GM12864 (cell line): ENCODE measurements at regions not wholly inside any gene's neighbourhood (a gene's known extent, or its start where the extent isn't known, plus 50 kb on each side); places are given as distances from the start of the nearest gene placed in this dataset.

Experiments used
- DNase-seq: peaks from one replicate; pipeline ENCODE4 v3.0.0-alpha.2; 2011; ENCODE audit warnings: low read depth
- H3K4me3 ChIP-seq: 2 replicates; pipeline ENCODE4 v1.5.1; 2011; ENCODE audit warnings: mild to moderate bottlenecking, low read depth, low read length, control low read depth
- TF ChIP-seq, protein P1 (sequence below): IDR thresholded peaks from 2 replicates; pipeline ENCODE4 v1.5.1; 2011; ENCODE audit warnings: low read depth, mild to moderate bottlenecking, moderate library complexity, low read length, control low read depth, inconsistent platforms; ENCODE audit errors: missing control alignments

DNA sequence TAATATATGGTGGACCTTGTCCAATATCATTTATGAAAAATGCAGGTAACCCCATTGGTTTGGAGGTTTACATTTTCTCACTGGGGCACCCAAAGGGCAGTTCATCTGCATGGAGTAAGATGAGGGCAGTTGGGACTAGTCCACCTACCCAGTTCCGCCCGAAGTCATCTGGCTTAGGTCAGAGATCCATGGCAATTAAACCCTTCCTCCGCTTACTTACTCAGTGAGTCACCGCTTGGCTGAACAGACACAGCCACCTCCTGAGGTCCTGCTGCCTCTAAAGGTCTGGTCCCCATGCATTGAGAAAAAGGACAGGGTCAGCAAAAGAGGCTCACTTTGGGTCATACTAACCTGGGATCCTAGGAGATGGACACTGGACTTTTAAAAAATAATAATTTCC is 102.9 kb upstream of the PRL start:
- no peak overlapping the region for H3K4me3 ChIP-seq
- TF ChIP-seq, protein P1, sequence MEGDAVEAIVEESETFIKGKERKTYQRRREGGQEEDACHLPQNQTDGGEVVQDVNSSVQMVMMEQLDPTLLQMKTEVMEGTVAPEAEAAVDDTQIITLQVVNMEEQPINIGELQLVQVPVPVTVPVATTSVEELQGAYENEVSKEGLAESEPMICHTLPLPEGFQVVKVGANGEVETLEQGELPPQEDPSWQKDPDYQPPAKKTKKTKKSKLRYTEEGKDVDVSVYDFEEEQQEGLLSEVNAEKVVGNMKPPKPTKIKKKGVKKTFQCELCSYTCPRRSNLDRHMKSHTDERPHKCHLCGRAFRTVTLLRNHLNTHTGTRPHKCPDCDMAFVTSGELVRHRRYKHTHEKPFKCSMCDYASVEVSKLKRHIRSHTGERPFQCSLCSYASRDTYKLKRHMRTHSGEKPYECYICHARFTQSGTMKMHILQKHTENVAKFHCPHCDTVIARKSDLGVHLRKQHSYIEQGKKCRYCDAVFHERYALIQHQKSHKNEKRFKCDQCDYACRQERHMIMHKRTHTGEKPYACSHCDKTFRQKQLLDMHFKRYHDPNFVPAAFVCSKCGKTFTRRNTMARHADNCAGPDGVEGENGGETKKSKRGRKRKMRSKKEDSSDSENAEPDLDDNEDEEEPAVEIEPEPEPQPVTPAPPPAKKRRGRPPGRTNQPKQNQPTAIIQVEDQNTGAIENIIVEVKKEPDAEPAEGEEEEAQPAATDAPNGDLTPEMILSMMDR, result no peak
- DNase-seq, result no peak

DNA sequence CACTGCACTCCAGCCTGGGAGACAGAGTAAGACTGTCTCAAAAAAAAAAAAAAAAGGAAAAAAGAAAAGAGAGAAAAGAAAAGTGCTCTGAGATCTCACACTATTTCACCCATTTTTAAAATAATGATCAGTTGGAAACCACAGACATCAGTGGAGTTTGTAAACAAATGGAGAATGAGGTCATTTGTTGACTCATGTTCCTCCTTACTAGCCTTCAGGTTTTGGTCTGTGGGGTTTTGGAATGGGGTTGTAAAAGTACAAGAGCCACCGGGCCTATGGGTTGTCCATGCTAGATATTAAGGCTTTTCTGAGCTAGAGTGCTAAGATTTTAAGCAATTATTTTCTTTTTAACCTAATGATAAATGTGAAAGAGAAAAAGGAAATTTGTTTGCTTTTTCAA is 104.4 kb upstream of the PRL start:
- DNase-seq, result no peak
- TF ChIP-seq, protein P1, result no peak
- H3K4me3 ChIP-seq, result no peak overlapping the region

DNA sequence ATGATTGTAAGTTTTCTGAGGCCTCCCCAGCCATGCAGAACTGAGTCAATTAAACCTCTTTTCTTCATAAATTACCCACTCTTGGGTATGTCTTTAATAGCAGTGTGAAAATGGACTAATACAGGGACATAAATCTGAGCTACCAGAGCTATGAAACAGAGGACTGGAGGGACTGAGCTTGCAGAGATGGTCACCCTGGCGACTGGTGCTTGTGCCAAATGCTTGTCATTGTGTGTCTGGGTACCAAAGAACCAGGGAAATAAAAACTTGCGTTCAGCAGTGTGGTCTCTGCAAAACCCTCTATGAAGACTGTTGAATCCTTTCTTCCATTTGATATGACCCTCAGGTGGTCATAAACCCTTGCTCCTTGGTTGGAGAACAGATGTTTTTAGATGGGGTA is 105.1 kb upstream of the PRL start:
- TF ChIP-seq, protein P1, result no peak
- DNase-seq, result no peak
- H3K4me3 ChIP-seq, result no peak overlapping the region

DNA sequence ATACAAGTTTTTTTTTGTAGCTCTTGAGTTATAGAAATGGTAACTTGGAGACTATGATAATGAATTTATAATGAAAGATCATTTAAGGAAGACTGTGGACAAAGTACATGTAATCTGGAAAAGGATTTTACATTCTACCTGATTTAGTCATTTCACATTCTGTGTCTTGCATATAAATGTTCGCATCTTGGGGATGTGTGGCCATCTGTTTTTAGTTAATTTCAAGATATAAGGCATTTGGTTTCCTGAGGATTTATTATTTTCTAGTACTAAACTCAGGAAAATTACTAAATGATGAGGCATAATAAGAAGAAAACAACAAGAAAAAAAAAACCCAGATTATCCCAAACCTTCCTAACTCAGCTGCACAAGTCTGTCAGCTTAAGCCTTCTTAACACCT is 112.7 kb upstream of the PRL start:
- H3K4me3 ChIP-seq, result no peak overlapping the region
- TF ChIP-seq, protein P1, result no peak
- DNase-seq, result no peak

DNA sequence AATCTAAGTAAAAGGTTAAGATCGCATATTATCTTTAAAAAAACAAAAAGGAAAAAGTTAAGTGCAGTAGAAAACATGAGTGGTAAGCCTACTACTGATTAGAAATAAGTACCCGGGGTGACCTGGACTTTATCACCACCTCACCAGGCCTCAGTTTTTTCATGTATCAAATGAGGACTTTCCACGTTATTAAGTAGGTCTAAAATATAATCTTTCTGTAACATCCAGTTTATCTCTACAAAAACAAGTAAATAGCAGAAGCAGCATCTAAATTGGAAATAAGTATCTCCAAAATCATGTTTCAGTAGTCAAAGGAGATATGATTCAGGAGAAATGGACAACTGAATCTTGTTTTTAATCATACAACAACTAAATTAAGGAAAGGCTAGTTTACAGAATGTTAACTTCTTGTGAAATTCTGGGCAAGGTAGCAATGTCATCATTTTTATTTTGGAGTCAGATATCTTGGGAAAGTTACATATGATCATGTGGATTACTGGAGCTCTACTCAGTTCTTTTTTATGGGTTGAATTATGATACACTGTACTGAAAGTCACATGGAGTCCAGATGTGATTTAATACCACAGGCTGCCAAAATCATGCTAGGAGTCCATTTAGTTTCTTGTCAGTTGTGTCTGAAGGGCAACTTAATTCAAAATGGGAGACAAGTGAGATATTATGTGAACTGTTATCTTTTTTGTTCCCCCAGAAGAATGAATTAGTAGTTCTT is 114.7 kb upstream of the PRL start:
- TF ChIP-seq, protein P1, result no peak
- DNase-seq, result no peak
- H3K4me3 ChIP-seq, result no peak overlapping the region

DNA sequence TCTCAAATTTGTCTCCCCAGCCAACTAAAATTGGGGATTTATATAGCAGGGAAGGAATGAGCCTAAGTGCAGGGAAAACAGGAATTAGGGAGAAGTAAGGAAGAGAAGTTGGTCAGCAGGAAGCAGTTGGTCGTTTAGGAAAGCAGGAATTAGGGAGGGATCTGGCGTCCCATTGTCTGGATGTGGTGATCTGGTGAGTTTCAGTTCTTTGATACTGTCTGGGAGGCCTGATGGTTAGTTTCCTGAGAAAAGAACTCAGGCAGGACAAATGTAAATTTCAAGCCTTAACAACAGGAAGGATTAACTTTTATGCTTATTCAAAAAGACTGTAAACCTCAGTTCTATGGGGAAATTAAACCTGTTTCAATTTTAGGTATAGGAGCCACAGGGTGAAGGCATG is 116.2 kb upstream of the PRL start:
- TF ChIP-seq, protein P1, result no peak
- DNase-seq, result no peak
- no peak overlapping the region for H3K4me3 ChIP-seq

DNA sequence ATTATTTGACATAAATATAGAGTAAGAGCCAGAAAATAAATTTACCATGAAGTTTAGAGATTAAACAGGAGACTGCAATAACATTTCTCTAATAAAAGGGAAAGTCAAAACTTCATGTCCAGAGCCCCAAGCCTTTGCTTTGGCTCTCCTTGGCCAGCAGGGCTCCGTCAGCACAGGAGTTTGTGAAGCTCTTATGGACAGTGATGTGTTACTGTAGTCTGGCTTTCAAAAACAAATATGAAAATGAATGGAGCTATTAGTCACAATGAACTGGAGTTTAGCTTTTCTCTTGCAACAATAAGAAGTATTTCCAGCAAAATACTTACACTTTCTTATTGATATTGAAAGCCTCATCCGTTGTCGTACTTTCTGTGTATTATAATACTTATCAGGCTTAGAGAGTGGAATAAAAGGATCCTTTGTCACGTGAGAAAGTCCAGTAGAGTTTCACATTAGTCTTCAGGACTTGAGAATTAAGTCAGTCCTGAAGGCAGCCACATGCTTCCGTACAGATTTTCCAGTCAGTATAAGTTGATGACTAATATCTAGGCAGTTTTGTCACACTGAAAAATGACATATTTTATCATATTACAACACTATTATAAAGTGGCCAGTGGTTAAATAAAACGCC is 117.0 kb upstream of the PRL start:
- no peak for DNase-seq
- TF ChIP-seq, protein P1, result no peak

More for the DNA sequence above, 117.0 kb upstream of the PRL start:
- no peak overlapping the region for H3K4me3 ChIP-seq
